SK-N-SH treated with all-trans-retinoic acid at 6 μM for 48 hours (cell line): ENCODE measurements at regions not wholly inside any gene's neighbourhood (a gene's known extent, or its start where the extent isn't known, plus 50 kb on each side); places are given as distances from the start of the nearest gene placed in this dataset.

Source experiments
- ATAC-seq: fragments of 200-7000 bp; cut with Tn5 transposase; 3 replicates; pipeline ENCODE4 v1.9.1; 2020; ENCODE audit warnings: mild to moderate bottlenecking, moderate library complexity
- ARNTL ChIP-seq: fragments of 450-650 bp; formaldehyde crosslinking; IDR thresholded peaks from 2 replicates; pipeline ENCODE4 v1.5.0; 2020; ENCODE audit warnings: low read depth, mild to moderate bottlenecking, moderate library complexity, borderline replicate concordance
- CREB5 ChIP-seq: fragments of 250-450 bp; sonication (Bioruptor Pico); IDR thresholded peaks from 2 replicates; pipeline ENCODE4 v1.5.1; 2020; ENCODE audit warnings: low read depth, mild to moderate bottlenecking, moderate library complexity
- CSDC2 ChIP-seq: fragments of 250-450 bp; sonication (Bioruptor Pico); IDR thresholded peaks from 2 replicates; pipeline ENCODE4 v1.5.0; 2020; ENCODE audit warnings: mild to moderate bottlenecking, moderate library complexity
- ESRRG ChIP-seq: fragments of 250-450 bp; sonication (Bioruptor Pico); IDR thresholded peaks from 2 replicates; pipeline ENCODE4 v1.6.1; 2021; ENCODE audit warnings: mild to moderate bottlenecking
- GLIS3 ChIP-seq: fragments of 250-450 bp; sonication (Bioruptor Pico); IDR thresholded peaks from 2 replicates; pipeline ENCODE4 v1.5.0; 2020; ENCODE audit warnings: mild to moderate bottlenecking, moderate library complexity
- RARB ChIP-seq: fragments of 250-450 bp; sonication (Bioruptor Pico); IDR thresholded peaks from 2 replicates; pipeline ENCODE4 v1.8.0; 2021; ENCODE audit warnings: mild to moderate bottlenecking, moderate library complexity
- SNAI2 ChIP-seq: fragments of 250-450 bp; sonication (Bioruptor Pico); IDR thresholded peaks from 2 replicates; pipeline ENCODE4 v1.5.0; 2020; ENCODE audit warnings: mild to moderate bottlenecking, moderate library complexity
- TCF4 ChIP-seq: fragments of 250-450 bp; sonication (Bioruptor Pico); IDR thresholded peaks from 2 replicates; pipeline ENCODE4 v1.8.0; 2021; ENCODE audit warnings: mild to moderate bottlenecking, moderate library complexity, borderline replicate concordance
- TOX ChIP-seq: fragments of 250-450 bp; sonication (Bioruptor Pico); IDR thresholded peaks from 2 replicates; pipeline ENCODE4 v1.8.0; 2021; ENCODE audit warnings: mild to moderate bottlenecking, moderate library complexity, borderline replicate concordance
- ZFP3 ChIP-seq: fragments of 250-450 bp; sonication (Bioruptor Pico); IDR thresholded peaks from 2 replicates; pipeline ENCODE4 v1.5.0; 2020; ENCODE audit warnings: mild to moderate bottlenecking, moderate library complexity
- ZFP30 ChIP-seq: fragments of 450-650 bp; formaldehyde crosslinking; IDR thresholded peaks from 2 replicates; pipeline ENCODE4 v1.5.0; 2022; ENCODE audit warnings: mild to moderate bottlenecking, moderate library complexity
- ZNF565 ChIP-seq: fragments of 450-650 bp; formaldehyde crosslinking; conservative IDR thresholded peaks from 2 replicates; pipeline ENCODE4 v1.5.0; 2020; ENCODE audit warnings: low read depth, mild to moderate bottlenecking, moderate library complexity
- ZNF70 ChIP-seq: fragments of 450-650 bp; formaldehyde crosslinking; IDR thresholded peaks from 2 replicates; pipeline ENCODE4 v1.5.0; 2020; ENCODE audit warnings: mild to moderate bottlenecking, moderate library complexity
- TF ChIP-seq, protein P1 (sequence below): fragments of 250-450 bp; sonication (Bioruptor Pico); IDR thresholded peaks from 2 replicates; pipeline ENCODE4 v1.5.0; 2020; ENCODE audit warnings: mild to moderate bottlenecking, moderate library complexity
- TF ChIP-seq, protein P2 (sequence below): fragments of 250-450 bp; sonication (Bioruptor Pico); IDR thresholded peaks from 2 replicates; pipeline ENCODE4 v1.8.0; 2021; ENCODE audit warnings: low read depth, mild to moderate bottlenecking, moderate library complexity, borderline replicate concordance
- TF ChIP-seq, protein P3 (sequence below): fragments of 250-450 bp; sonication (Bioruptor Pico); IDR thresholded peaks from 2 replicates; pipeline ENCODE4 v1.8.0; 2020; ENCODE audit warnings: mild to moderate bottlenecking, moderate library complexity, borderline replicate concordance
- TF ChIP-seq, protein P4 (sequence below): fragments of 250-450 bp; sonication (Bioruptor Pico); IDR thresholded peaks from 2 replicates; pipeline ENCODE4 v1.5.1; 2021; ENCODE audit warnings: mild to moderate bottlenecking, moderate library complexity

DNA sequence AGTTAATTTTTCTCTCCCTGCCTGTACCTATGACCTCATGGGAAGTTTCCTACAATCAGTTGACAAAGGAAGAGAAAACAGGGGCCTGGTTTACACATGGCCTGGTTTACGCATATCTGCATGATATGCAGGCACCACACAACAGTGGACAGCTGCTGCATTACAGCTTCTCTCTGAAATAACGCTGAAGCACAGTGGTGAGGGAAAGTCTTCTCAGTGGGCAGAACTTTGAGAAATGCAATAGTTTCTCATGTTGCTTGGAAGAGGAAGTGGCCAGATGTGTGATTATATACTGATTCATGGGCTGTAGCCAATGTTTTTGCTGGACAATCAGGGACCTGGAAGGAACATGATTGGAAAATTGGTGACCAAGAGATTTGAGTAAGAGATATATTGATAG, 324.1 kb upstream of the GOT2 start:
- ATAC-seq = no peak
- TF ChIP-seq ZNF70 = no peak

GRCh38 chr16:59053911-59054310, 319.8 kb upstream of the GOT2 start:
- TF ChIP-seq, protein P1, sequence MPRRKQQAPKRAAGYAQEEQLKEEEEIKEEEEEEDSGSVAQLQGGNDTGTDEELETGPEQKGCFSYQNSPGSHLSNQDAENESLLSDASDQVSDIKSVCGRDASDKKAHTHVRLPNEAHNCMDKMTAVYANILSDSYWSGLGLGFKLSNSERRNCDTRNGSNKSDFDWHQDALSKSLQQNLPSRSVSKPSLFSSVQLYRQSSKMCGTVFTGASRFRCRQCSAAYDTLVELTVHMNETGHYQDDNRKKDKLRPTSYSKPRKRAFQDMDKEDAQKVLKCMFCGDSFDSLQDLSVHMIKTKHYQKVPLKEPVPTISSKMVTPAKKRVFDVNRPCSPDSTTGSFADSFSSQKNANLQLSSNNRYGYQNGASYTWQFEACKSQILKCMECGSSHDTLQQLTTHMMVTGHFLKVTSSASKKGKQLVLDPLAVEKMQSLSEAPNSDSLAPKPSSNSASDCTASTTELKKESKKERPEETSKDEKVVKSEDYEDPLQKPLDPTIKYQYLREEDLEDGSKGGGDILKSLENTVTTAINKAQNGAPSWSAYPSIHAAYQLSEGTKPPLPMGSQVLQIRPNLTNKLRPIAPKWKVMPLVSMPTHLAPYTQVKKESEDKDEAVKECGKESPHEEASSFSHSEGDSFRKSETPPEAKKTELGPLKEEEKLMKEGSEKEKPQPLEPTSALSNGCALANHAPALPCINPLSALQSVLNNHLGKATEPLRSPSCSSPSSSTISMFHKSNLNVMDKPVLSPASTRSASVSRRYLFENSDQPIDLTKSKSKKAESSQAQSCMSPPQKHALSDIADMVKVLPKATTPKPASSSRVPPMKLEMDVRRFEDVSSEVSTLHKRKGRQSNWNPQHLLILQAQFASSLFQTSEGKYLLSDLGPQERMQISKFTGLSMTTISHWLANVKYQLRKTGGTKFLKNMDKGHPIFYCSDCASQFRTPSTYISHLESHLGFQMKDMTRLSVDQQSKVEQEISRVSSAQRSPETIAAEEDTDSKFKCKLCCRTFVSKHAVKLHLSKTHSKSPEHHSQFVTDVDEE = no peak
- TF ChIP-seq, protein P2, sequence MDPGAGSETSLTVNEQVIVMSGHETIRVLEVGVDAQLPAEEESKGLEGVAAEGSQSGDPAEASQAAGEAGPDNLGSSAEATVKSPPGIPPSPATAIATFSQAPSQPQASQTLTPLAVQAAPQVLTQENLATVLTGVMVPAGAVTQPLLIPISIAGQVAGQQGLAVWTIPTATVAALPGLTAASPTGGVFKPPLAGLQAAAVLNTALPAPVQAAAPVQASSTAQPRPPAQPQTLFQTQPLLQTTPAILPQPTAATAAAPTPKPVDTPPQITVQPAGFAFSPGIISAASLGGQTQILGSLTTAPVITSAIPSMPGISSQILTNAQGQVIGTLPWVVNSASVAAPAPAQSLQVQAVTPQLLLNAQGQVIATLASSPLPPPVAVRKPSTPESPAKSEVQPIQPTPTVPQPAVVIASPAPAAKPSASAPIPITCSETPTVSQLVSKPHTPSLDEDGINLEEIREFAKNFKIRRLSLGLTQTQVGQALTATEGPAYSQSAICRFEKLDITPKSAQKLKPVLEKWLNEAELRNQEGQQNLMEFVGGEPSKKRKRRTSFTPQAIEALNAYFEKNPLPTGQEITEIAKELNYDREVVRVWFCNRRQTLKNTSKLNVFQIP (CRISPR knock-in tag) = no peak
- no peak for ATAC-seq

DNA sequence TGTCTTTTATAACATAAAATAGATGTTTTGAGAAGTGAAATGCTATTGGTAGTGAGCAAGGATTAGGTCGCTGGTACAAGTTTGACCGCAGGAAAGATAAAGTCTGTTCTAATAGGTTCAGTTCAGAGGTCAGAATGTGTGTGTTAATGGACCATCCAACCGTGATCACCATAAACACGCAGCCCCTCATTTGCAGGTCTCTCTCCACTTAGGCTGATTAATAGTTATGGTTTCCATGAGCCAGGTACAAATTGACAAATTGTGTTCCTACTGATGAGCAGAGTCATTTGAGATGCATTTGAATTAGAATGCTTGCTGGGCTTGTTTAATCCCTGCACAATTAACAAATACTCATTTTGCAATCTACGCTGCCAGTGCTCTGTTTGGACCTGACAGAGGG, 318.1 kb upstream of the GOT2 start:
- no peak for ATAC-seq
- no peak for TF ChIP-seq TOX (CRISPR knock-in tag)
- no peak for TF ChIP-seq RARB (CRISPR knock-in tag)
- no peak for TF ChIP-seq SNAI2 (CRISPR knock-in tag)
- TF ChIP-seq TCF4 (CRISPR knock-in tag) = no peak
- no peak for TF ChIP-seq ZNF70
- TF ChIP-seq, protein P3, sequence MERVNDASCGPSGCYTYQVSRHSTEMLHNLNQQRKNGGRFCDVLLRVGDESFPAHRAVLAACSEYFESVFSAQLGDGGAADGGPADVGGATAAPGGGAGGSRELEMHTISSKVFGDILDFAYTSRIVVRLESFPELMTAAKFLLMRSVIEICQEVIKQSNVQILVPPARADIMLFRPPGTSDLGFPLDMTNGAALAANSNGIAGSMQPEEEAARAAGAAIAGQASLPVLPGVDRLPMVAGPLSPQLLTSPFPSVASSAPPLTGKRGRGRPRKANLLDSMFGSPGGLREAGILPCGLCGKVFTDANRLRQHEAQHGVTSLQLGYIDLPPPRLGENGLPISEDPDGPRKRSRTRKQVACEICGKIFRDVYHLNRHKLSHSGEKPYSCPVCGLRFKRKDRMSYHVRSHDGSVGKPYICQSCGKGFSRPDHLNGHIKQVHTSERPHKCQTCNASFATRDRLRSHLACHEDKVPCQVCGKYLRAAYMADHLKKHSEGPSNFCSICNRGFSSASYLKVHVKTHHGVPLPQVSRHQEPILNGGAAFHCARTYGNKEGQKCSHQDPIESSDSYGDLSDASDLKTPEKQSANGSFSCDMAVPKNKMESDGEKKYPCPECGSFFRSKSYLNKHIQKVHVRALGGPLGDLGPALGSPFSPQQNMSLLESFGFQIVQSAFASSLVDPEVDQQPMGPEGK (CRISPR knock-in tag) = no peak
- TF ChIP-seq CSDC2 (CRISPR knock-in tag) = no peak
- TF ChIP-seq, protein P4, sequence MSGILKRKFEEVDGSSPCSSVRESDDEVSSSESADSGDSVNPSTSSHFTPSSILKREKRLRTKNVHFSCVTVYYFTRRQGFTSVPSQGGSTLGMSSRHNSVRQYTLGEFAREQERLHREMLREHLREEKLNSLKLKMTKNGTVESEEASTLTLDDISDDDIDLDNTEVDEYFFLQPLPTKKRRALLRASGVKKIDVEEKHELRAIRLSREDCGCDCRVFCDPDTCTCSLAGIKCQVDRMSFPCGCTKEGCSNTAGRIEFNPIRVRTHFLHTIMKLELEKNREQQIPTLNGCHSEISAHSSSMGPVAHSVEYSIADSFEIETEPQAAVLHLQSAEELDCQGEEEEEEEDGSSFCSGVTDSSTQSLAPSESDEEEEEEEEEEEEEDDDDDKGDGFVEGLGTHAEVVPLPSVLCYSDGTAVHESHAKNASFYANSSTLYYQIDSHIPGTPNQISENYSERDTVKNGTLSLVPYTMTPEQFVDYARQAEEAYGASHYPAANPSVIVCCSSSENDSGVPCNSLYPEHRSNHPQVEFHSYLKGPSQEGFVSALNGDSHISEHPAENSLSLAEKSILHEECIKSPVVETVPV (CRISPR knock-in tag) = no peak
- TF ChIP-seq ARNTL (CRISPR knock-in tag) = no peak
- TF ChIP-seq ZNF565 = no peak
- no peak for TF ChIP-seq ZFP3 (CRISPR knock-in tag)
- no peak for TF ChIP-seq ZFP30 (CRISPR knock-in tag)
- TF ChIP-seq ESRRG = no peak
- no peak for TF ChIP-seq GLIS3 (CRISPR knock-in tag)
- TF ChIP-seq CREB5 (CRISPR knock-in tag) = no peak
- TF ChIP-seq, protein P1 = no peak
- TF ChIP-seq, all 23 proteins: peak for 0
